H1 (cell line): ENCODE measurements at regions not wholly inside any gene's neighbourhood (a gene's known extent, or its start where the extent isn't known, plus 50 kb on each side); places are given as distances from the start of the nearest gene placed in this dataset.

Experiments
- CTCF ChIA-PET: fragments of 300-600 bp; sonication (Branson Sonifier 250); formaldehyde crosslinking; loops from one replicate; lab custom pipeline; 2021; ENCODE audit not compliant: partially characterized antibody; lab: Charles Lee
- POLR2A ChIA-PET: fragments of 300-600 bp; sonication (Branson Sonifier 250); formaldehyde crosslinking; loops from one replicate; lab custom pipeline; 2021; ENCODE audit warnings: inconsistent platforms; ENCODE audit not compliant: partially characterized antibody; lab: Charles Lee
- DNase-seq, 2 experiments: peaks; one replicate each; pipeline versions ENCODE4 v3.0.0 to v3.0.0-alpha.2; 2010 to 2022; ENCODE audit warnings: low spot score in 2 of 2, low read depth in 1 of 2, mixed read lengths in 1 of 2
- FAIRE-seq: peaks from 2 replicates; lab custom pipeline; 2011; peaks lifted over from hg19 to GRCh38; lab: Jason Lieb, UNC
- H2AFZ ChIP-seq: 2 replicates; pipeline ENCODE4 v1.8.1; 2012; ENCODE audit warnings: low read length, inconsistent platforms
- H2AK5ac ChIP-seq: 2 replicates; pipeline ENCODE4 v1.6.1; 2013; ENCODE audit warnings: low read depth, low read length
- H2BK120ac ChIP-seq: replicated peaks from 2 replicates; pipeline ENCODE3; 2013; ENCODE audit warnings: low read depth, low read length, inconsistent platforms
- H2BK12ac ChIP-seq: 2 replicates; pipeline ENCODE4 v1.6.1; 2013; ENCODE audit warnings: low read depth, low read length
- H2BK15ac ChIP-seq: 2 replicates; pipeline ENCODE4 v1.6.1; 2013; ENCODE audit warnings: low read length
- H2BK20ac ChIP-seq: 2 replicates; pipeline ENCODE4 v1.6.1; 2013; ENCODE audit warnings: low read length
- H2BK5ac ChIP-seq: 2 replicates; pipeline ENCODE4 v1.6.1; 2013; ENCODE audit warnings: low read depth, low read length
- H3K14ac ChIP-seq: 2 replicates; pipeline ENCODE4 v1.6.1; 2013; ENCODE audit warnings: inconsistent platforms; ENCODE audit not compliant: insufficient read length
- H3K18ac ChIP-seq: 2 replicates; pipeline ENCODE4 v1.6.1; 2013; ENCODE audit warnings: low read length; ENCODE audit errors: extremely low read depth
- H3K23ac ChIP-seq: 2 replicates; pipeline ENCODE4 v1.6.1; 2013; ENCODE audit warnings: inconsistent platforms; ENCODE audit not compliant: insufficient read length
- H3K23me2 ChIP-seq: 2 replicates; pipeline ENCODE4 v1.6.1; 2013; ENCODE audit warnings: low read depth, low read length
- H3K27ac ChIP-seq: 2 replicates; pipeline ENCODE4 v1.6.1; 2011; ENCODE audit warnings: low read depth, low read length, inconsistent platforms
- H3K27me3 ChIP-seq, 4 experiments: replicated peaks in 1 of 4; 1 replicate in 1 of 4; 2 replicates in 3 of 4; pipeline versions ENCODE4 v1.6.1 to v1.8.1; 2011 to 2013; ENCODE audit warnings: low read length in 3 of 4, mild to moderate bottlenecking in 3 of 4, inconsistent platforms in 2 of 4, mixed read lengths in 2 of 4, moderate library complexity in 1 of 4; ENCODE audit not compliant: control insufficient read depth in 3 of 4, insufficient read depth in 3 of 4; ENCODE audit errors: extremely low read depth in 1 of 4
- H3K36me3 ChIP-seq, 4 experiments: 2 replicates each; pipeline versions ENCODE4 v1.6.1 to v1.8.1; 2011 to 2013; ENCODE audit warnings: mild to moderate bottlenecking in 4 of 4, low read length in 3 of 4, moderate library complexity in 2 of 4, control low read depth in 1 of 4, inconsistent platforms in 1 of 4; ENCODE audit not compliant: insufficient read depth in 4 of 4, control insufficient read depth in 2 of 4
- H3K4ac ChIP-seq: replicated peaks from 2 replicates; pipeline ENCODE3; 2013; ENCODE audit warnings: low read length, low read depth, mixed read lengths, inconsistent platforms; ENCODE audit not compliant: insufficient read length
- H3K4me1 ChIP-seq, 4 experiments: replicated peaks in 1 of 4; 1 replicate in 1 of 4; 2 replicates in 3 of 4; pipeline versions ENCODE4 v1.6.1 to v1.8.1; 2011 to 2013; ENCODE audit warnings: low read length in 3 of 4, inconsistent platforms in 2 of 4, mixed read lengths in 1 of 4; ENCODE audit not compliant: insufficient read depth in 4 of 4, control insufficient read depth in 3 of 4
- H3K4me2 ChIP-seq, 2 experiments: 2 replicates each; pipeline versions ENCODE4 v1.6.1 to v1.8.1; 2011 to 2013; ENCODE audit warnings: low read depth in 2 of 2, low read length in 2 of 2, control low read depth in 1 of 2, inconsistent platforms in 1 of 2, mild to moderate bottlenecking in 1 of 2; ENCODE audit not compliant: insufficient read depth in 1 of 2
- H3K4me3 ChIP-seq, 4 experiments: fragments of 200-600, 300-600 bp in 1 of 4; sonication (generic), shearing (Covaris generic), sonication (Bioruptor Twin) in 1 of 4; 2 replicates each; pipeline versions ENCODE4 v1.5.1 to v1.8.1; 2011 to 2016; ENCODE audit warnings: low read length in 4 of 4, low read depth in 3 of 4, control low read depth in 2 of 4, inconsistent platforms in 2 of 4, mild to moderate bottlenecking in 2 of 4, mixed read lengths in 1 of 4, moderate library complexity in 1 of 4; ENCODE audit not compliant: insufficient read depth in 2 of 4; ENCODE audit errors: extremely low read depth in 1 of 4
- H3K56ac ChIP-seq: replicated peaks from 2 replicates; pipeline ENCODE3; 2013; ENCODE audit warnings: low read depth, mild to moderate bottlenecking, mixed read lengths, low read length, inconsistent platforms; ENCODE audit not compliant: insufficient read length
- H3K79me1 ChIP-seq: 2 replicates; pipeline ENCODE4 v1.6.1; 2013; ENCODE audit warnings: low read depth, low read length, control low read depth
- H3K79me2 ChIP-seq, 2 experiments: 2 replicates each; pipeline versions ENCODE4 v1.6.1 to v1.8.1; 2012 to 2013; ENCODE audit warnings: low read length in 2 of 2, mild to moderate bottlenecking in 2 of 2, inconsistent platforms in 1 of 2; ENCODE audit not compliant: insufficient read depth in 2 of 2, control insufficient read depth in 1 of 2
- H3K9ac ChIP-seq, 4 experiments: replicated peaks in 1 of 4; 1 replicate in 1 of 4; 2 replicates in 3 of 4; pipeline versions ENCODE4 v1.6.1 to v1.8.1; 2011 to 2013; ENCODE audit warnings: low read depth in 3 of 4, low read length in 3 of 4, control low read depth in 2 of 4, mild to moderate bottlenecking in 2 of 4, moderate library complexity in 2 of 4, inconsistent platforms in 1 of 4; ENCODE audit errors: extremely low read depth in 1 of 4
- H3K9me3 ChIP-seq, 2 experiments: 2 replicates each; pipeline versions ENCODE4 v1.6.1 to v1.8.1; 2012 to 2013; ENCODE audit warnings: mild to moderate bottlenecking in 2 of 2, moderate library complexity in 2 of 2, control low read depth in 1 of 2, inconsistent platforms in 1 of 2, low read depth in 1 of 2, low read length in 1 of 2, mixed read lengths in 1 of 2; ENCODE audit not compliant: insufficient read depth in 2 of 2
- H4K20me1 ChIP-seq, 2 experiments: replicated peaks in 1 of 2; 2 replicates each; pipeline versions ENCODE3 to v1.8.1; 2011 to 2013; ENCODE audit warnings: inconsistent platforms in 2 of 2, low read length in 2 of 2, mild to moderate bottlenecking in 1 of 2; ENCODE audit not compliant: insufficient read depth in 2 of 2, control insufficient read depth in 1 of 2
- H4K5ac ChIP-seq: 2 replicates; pipeline ENCODE4 v1.6.1; 2013; ENCODE audit warnings: low read length, low read depth, mixed read lengths, inconsistent platforms; ENCODE audit not compliant: insufficient read length
- H4K8ac ChIP-seq: 2 replicates; pipeline ENCODE4 v1.8.0; 2013; ENCODE audit warnings: mild to moderate bottlenecking, moderate library complexity, low read length, inconsistent platforms; ENCODE audit not compliant: insufficient read depth; ENCODE audit errors: extremely low read depth
- H4K91ac ChIP-seq: replicated peaks from 2 replicates; pipeline ENCODE3; 2013; ENCODE audit warnings: low read length, mixed read lengths, inconsistent platforms; ENCODE audit not compliant: insufficient read length
- ATF2 ChIP-seq: IDR thresholded peaks from 2 replicates; pipeline ENCODE4 v1.6.1; 2012; ENCODE audit warnings: low read length, inconsistent platforms
- BRCA1 ChIP-seq: IDR thresholded peaks from 2 replicates; pipeline ENCODE4 v1.6.1; 2012; ENCODE audit warnings: low read depth, low read length, improper control_type of control experiment
- CEBPB ChIP-seq: IDR thresholded peaks from 2 replicates; pipeline ENCODE4 v1.6.1; 2012; ENCODE audit warnings: low read depth, low read length
- JUND ChIP-seq: IDR thresholded peaks from 2 replicates; pipeline ENCODE4 v1.6.1; 2011; ENCODE audit warnings: mild to moderate bottlenecking, improper control_type of control experiment, low read length
- NRF1 ChIP-seq: IDR thresholded peaks from 2 replicates; pipeline ENCODE4 v1.6.1; 2011; ENCODE audit warnings: mild to moderate bottlenecking, low read depth, low read length, improper control_type of control experiment
- RNF2 ChIP-seq: fragments of 200-900, 300-1000 bp; sonication (generic); IDR thresholded peaks from 2 replicates; pipeline ENCODE4 v1.7.1; 2016; ENCODE audit warnings: borderline replicate concordance, low read depth, mild to moderate bottlenecking, antibody characterized with exemption, low read length; ENCODE audit not compliant: poor library complexity, severe bottlenecking; ENCODE audit errors: missing control alignments
- YY1 ChIP-seq: IDR thresholded peaks from 2 replicates; pipeline ENCODE4 v1.6.1; 2011; ENCODE audit warnings: low read depth, mild to moderate bottlenecking, low read length
- ZNF274 ChIP-seq: IDR thresholded peaks from 2 replicates; pipeline ENCODE4 v1.7.0; 2012; ENCODE audit warnings: low read length, borderline replicate concordance; ENCODE audit errors: extremely low read depth
- WGBS, 2 experiments: shearing (Covaris generic) in 1 of 2; methylation state at CpG; one replicate each; pipeline versions ENCODE4 v1.1.6 to v1.1.7; 2013 to 2015; ENCODE audit warnings: low lambda C conversion rate in 2 of 2, mixed read lengths in 2 of 2, inconsistent platforms in 1 of 2, low coverage in 1 of 2, missing lambda C conversion rate in 1 of 2; ENCODE audit not compliant: insufficient replicate concordance in 2 of 2, insufficient coverage in 1 of 2, insufficient read length in 1 of 2; ENCODE audit errors: extremely low coverage in 1 of 2, missing lambda C conversion rate in 1 of 2; 5-methylcytosine and 5-hydroxymethylcytosine counted together

GRCh38 chr11:28939381-28939780, 831.2 kb downstream of the METTL15 start:
- Histone ChIP-seq H3K4me1 (peaks cover 0 to 5% (median 0%) of the 10 kb centered on the region in 4 experiments; a peak in 1 of 7 replicates), H3K79me2 (no peaks in the 10 kb centered on the region), H2BK12ac (no peak overlapping the region), H2BK15ac (no peak overlapping the region), H2AFZ (no peak overlapping the region), H3K4ac (no peak overlapping the region), H4K5ac (no peak overlapping the region), H4K91ac (no peak overlapping the region), H3K14ac (no peak overlapping the region), H3K36me3 (no peaks in the 10 kb centered on the region), H4K8ac (no peak overlapping the region), H3K4me2 (no peak overlapping the region), H3K23ac (no peak overlapping the region), H3K79me1 (no peaks in the 10 kb centered on the region), H2BK20ac (no peak overlapping the region), H3K56ac (no peak overlapping the region), H2AK5ac (no peak overlapping the region), H3K27me3 (no peaks in the 10 kb centered on the region), H3K4me3 (no peak overlapping the region), H3K9me3 (no peaks in the 10 kb centered on the region), H2BK120ac (no peak overlapping the region), H2BK5ac (no peak overlapping the region), H3K9ac (no peak overlapping the region), H3K18ac (no peak overlapping the region), H3K27ac (no peak overlapping the region), H4K20me1 (no peaks in the 10 kb centered on the region), H3K23me2 (no peaks in the 10 kb centered on the region)
- CTCF ChIA-PET, result interaction anchor here (0.9 kb wide), 1 partner anchor 58 kb away, joined by 3 read pairs; no protein-coding TSS in a partner anchor
- FAIRE-seq, result no peak
- WGBS, 2 experiments, result 90% methylated on average over 2 of the region's 2 CpGs; no CpG with 5 or more reads in 1 of the 2 experiments
- no peak for DNase-seq
- POLR2A ChIA-PET, result no interaction called here
- TF ChIP-seq JUND, result no peak
- TF ChIP-seq RNF2, result no peak
- no peak for TF ChIP-seq ZNF274
- no peak for TF ChIP-seq CEBPB
- no peak for TF ChIP-seq ATF2
- TF ChIP-seq YY1, result no peak
- TF ChIP-seq BRCA1, result no peak
- TF ChIP-seq NRF1, result no peak
